Gastrocnemius medialis (tissue), 4 donors: ENCODE measurements at regions not wholly inside any gene's neighbourhood (a gene's known extent, or its start where the extent isn't known, plus 50 kb on each side); places are given as distances from the start of the nearest gene placed in this dataset.

Experiments used
- ATAC-seq, 2 donors: fragments of 150-250 bp; one replicate each; pipeline ENCODE4 v1.9.1; 2016
- DNase-seq, 2 donors: peaks; one replicate each; pipeline ENCODE4 v3.0.0-alpha.2; 2019
- H3K27ac ChIP-seq, 4 donors: fragments of 200-600 bp; sonication (generic); 1 replicate in 1 of 4; 2 replicates in 3 of 4; pipeline ENCODE4 v1.5.1; 2016 to 2018; ENCODE audit warnings: mild to moderate bottlenecking in 2 of 4, moderate library complexity in 1 of 4
- H3K27me3 ChIP-seq, 3 donors: fragments of 200-600 bp; sonication (generic) in 2 of 3; 1 replicate in 1 of 3; 2 replicates in 2 of 3; pipeline versions ENCODE4 v1.5.1 to v1.6.0; 2016 to 2019; ENCODE audit warnings: mild to moderate bottlenecking in 1 of 3, moderate library complexity in 1 of 3
- H3K36me3 ChIP-seq, 2 donors: fragments of 200-600 bp; sonication (generic) in 1 of 2; one replicate each; pipeline ENCODE4 v1.5.1; 2017 to 2018
- H3K4me1 ChIP-seq, 2 donors: fragments of 200-600 bp; sonication (generic) in 1 of 2; one replicate each; pipeline ENCODE4 v1.5.1; 2016 to 2017; ENCODE audit warnings: mild to moderate bottlenecking in 2 of 2
- H3K4me3 ChIP-seq, 4 donors: fragments of 200-600 bp; sonication (generic) in 3 of 4; 1 replicate in 1 of 4; 2 replicates in 3 of 4; pipeline ENCODE4 v1.5.1; 2016 to 2019; ENCODE audit warnings: mild to moderate bottlenecking in 2 of 4
- H3K9me3 ChIP-seq, 3 donors: fragments of 200-600 bp; sonication (generic) in 2 of 3; 1 replicate in 1 of 3; 2 replicates in 2 of 3; pipeline ENCODE4 v1.5.1; 2016 to 2019
- POLR2A ChIP-seq, 2 donors: fragments of 450-650 bp; IDR thresholded peaks; one replicate each; pipeline ENCODE4 v1.6.1; 2017; ENCODE audit warnings: antibody characterized with exemption in 2 of 2, mild to moderate bottlenecking in 2 of 2, moderate library complexity in 2 of 2
- in situ Hi-C, 4 donors: fragments of 200-750 bp; cut with MboI; loops; one replicate each; pipeline versions ENCODE4 v1.15.0 to v1.8.0; 2017; ENCODE audit warnings: low sequenced_read_pairs in 4 of 4
- intact Hi-C: fragments of 100-400 bp; cut with DNase I; formaldehyde crosslinking; loops from one replicate; pipeline ENCODE4 v1.15.1; 2023; ENCODE audit warnings: low total_unique reads
- TF ChIP-seq, protein P1 (sequence below), 5 experiments: fragments of 450-650 bp in 3 of 5; fragments of 200-600 bp in 2 of 5; sonication (generic) in 2 of 5; IDR thresholded peaks in 4 of 5; conservative IDR thresholded peaks in 1 of 5; 1 replicate in 4 of 5; 2 replicates in 1 of 5; pipeline ENCODE4 v1.5.1; 2016 to 2019; ENCODE audit warnings: antibody characterized with exemption in 5 of 5, mild to moderate bottlenecking in 3 of 5, moderate library complexity in 3 of 5

- no peaks in the 10 kb centered on the region for H3K9me3 ChIP-seq
- H3K27me3 ChIP-seq = no peaks in the 10 kb centered on the region
- in situ Hi-C loops = no loop called here
- H3K27ac ChIP-seq = no peak overlapping the region
- no peaks in the 10 kb centered on the region for H3K36me3 ChIP-seq
- H3K4me3 ChIP-seq = no peak overlapping the region
- no peak for DNase-seq
- no peak for ATAC-seq
- TF ChIP-seq, protein P1, sequence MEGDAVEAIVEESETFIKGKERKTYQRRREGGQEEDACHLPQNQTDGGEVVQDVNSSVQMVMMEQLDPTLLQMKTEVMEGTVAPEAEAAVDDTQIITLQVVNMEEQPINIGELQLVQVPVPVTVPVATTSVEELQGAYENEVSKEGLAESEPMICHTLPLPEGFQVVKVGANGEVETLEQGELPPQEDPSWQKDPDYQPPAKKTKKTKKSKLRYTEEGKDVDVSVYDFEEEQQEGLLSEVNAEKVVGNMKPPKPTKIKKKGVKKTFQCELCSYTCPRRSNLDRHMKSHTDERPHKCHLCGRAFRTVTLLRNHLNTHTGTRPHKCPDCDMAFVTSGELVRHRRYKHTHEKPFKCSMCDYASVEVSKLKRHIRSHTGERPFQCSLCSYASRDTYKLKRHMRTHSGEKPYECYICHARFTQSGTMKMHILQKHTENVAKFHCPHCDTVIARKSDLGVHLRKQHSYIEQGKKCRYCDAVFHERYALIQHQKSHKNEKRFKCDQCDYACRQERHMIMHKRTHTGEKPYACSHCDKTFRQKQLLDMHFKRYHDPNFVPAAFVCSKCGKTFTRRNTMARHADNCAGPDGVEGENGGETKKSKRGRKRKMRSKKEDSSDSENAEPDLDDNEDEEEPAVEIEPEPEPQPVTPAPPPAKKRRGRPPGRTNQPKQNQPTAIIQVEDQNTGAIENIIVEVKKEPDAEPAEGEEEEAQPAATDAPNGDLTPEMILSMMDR (IDR thresholded peaks at IDR 0.05 in 4 of 5, conservative IDR thresholded peaks at IDR 0.05 in 1 of 5) = no peak
- TF ChIP-seq POLR2A (IDR thresholded peaks at IDR 0.05) = no peak
- no peaks in the 10 kb centered on the region for H3K4me1 ChIP-seq
- intact Hi-C loops = no loop called here
Observed at GRCh38 chr6:77979204-77979603, 326.4 kb downstream of the MEI4 start.

DNA sequence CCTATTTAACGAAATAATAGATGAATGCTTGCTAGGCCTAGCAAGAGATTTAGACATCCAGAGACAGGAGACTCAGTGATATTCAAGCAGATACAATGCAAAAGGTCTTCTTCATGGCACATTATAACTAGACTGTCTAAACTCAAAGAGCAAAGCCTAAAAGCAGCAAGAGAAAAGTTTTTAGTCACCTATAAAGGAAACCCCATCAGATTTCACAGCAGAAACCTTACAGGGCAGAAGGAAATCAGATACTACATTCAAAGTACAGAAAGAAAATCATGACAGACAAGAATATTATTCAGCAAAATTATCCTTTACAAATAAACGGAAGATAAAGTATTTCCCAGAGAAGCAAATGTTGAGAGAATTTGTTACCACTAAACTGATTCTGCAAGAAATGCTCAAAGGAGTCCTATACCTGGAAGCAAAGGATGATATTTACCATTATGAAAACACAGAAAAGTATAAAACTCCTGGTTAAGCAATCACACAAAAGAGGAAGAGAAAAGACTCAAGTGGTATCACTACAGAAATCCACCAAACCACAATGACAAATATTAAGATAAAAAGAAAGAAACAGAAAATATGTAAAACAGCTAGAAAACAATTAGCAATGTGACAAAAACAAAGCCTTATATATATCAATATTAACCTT lies 333.7 kb downstream of the MEI4 start:
- Histone ChIP-seq H3K27ac (no peak overlapping the region), H3K36me3 (no peaks in the 10 kb centered on the region), H3K9me3 (peaks cover 0 to 6% (median 0%) of the 10 kb centered on the region in 3 donors), H3K27me3 (no peaks in the 10 kb centered on the region), H3K4me1 (no peaks in the 10 kb centered on the region), H3K4me3 (no peak overlapping the region)
- TF ChIP-seq, protein P1 (IDR thresholded peaks at IDR 0.05 in 4 of 5, conservative IDR thresholded peaks at IDR 0.05 in 1 of 5) = no peak
- TF ChIP-seq POLR2A (IDR thresholded peaks at IDR 0.05) = no peak
- ATAC-seq = no peak
- no peak for DNase-seq
- in situ Hi-C loops (no loop called here), intact Hi-C loops (no loop called here)

DNA sequence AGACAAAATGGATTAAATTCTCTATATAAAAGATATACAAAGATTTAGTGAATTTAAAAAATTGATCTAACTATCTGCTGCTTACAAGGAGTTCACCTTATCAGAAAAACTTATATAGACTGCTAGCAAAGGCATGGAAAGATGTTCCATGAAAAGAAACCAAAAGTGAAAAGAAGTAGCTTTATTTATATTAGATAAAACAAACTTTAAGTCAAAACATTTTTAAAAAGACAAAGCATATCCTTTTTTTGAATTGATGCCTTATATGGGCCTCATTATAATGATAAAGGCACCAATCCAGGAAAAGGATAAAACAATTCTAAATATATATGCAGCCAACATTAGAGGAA lies 334.2 kb downstream of the MEI4 start:
- in situ Hi-C loops (no loop called here), intact Hi-C loops (no loop called here)
- DNase-seq = no peak
- Histone ChIP-seq H3K9me3 (peaks cover 0 to 6% (median 0%) of the 10 kb centered on the region in 3 donors), H3K36me3 (no peaks in the 10 kb centered on the region), H3K4me3 (no peak overlapping the region), H3K27ac (no peak overlapping the region), H3K27me3 (no peaks in the 10 kb centered on the region), H3K4me1 (no peaks in the 10 kb centered on the region)
- no peak for ATAC-seq
- no peak for TF ChIP-seq POLR2A (IDR thresholded peaks at IDR 0.05)
- TF ChIP-seq, protein P1 (IDR thresholded peaks at IDR 0.05 in 4 of 5, conservative IDR thresholded peaks at IDR 0.05 in 1 of 5) = no peak

GRCh38 chr6:78010130-78010529 lies 357.3 kb downstream of the MEI4 start:
- no peak overlapping the region for H3K27ac ChIP-seq
- H3K27me3 ChIP-seq = no peaks in the 10 kb centered on the region
- no peak for ATAC-seq
- TF ChIP-seq, protein P1 (IDR thresholded peaks at IDR 0.05 in 4 of 5, conservative IDR thresholded peaks at IDR 0.05 in 1 of 5) = no peak
- TF ChIP-seq POLR2A (IDR thresholded peaks at IDR 0.05) = no peak
- intact Hi-C loops = no loop called here
- no peaks in the 10 kb centered on the region for H3K4me1 ChIP-seq
- no peak for DNase-seq
- no peaks in the 10 kb centered on the region for H3K36me3 ChIP-seq
- no peaks in the 10 kb centered on the region for H3K9me3 ChIP-seq
- no peak overlapping the region for H3K4me3 ChIP-seq
- in situ Hi-C loops = no loop called here

GRCh38 chr6:78020586-78020985 lies 367.7 kb downstream of the MEI4 start:
- Histone ChIP-seq H3K4me1 (no peaks in the 10 kb centered on the region), H3K4me3 (no peak overlapping the region), H3K27ac (no peak overlapping the region), H3K9me3 (no peaks in the 10 kb centered on the region), H3K27me3 (no peaks in the 10 kb centered on the region), H3K36me3 (no peaks in the 10 kb centered on the region)
- intact Hi-C loops = no loop called here
- DNase-seq (no peak), ATAC-seq (no peak)
- in situ Hi-C loops = no loop called here
- TF ChIP-seq POLR2A (IDR thresholded peaks at IDR 0.05) = no peak
- TF ChIP-seq, protein P1 (IDR thresholded peaks at IDR 0.05 in 4 of 5, conservative IDR thresholded peaks at IDR 0.05 in 1 of 5) = no peak
